Sciatic nerve (tissue), 2 donors: ENCODE measurements at regions not wholly inside any gene's neighbourhood (a gene's known extent, or its start where the extent isn't known, plus 50 kb on each side); places are given as distances from the start of the nearest gene placed in this dataset.
A peak's percentile ranks its signal among the peaks of the same experiment; 100 is the strongest.

ENCODE experiments used
- ATAC-seq: fragments of 200-7000 bp; cut with Tn5 transposase; one replicate; pipeline ENCODE4 v1.9.1; 2020; ENCODE audit warnings: mild to moderate bottlenecking, moderate library complexity
- DNase-seq: peaks from one replicate; pipeline ENCODE4 v3.0.0-alpha.2; 2020; ENCODE audit warnings: low spot score
- intact Hi-C: fragments of 100-400 bp; cut with DNase I; formaldehyde crosslinking; loops from one replicate; pipeline ENCODE4 v1.14.2; 2022
- donor health status: DM: no; HTN: no; CAD: no.
- donor health status: DM: no; HTN: no; CAD: no.

GRCh38 chrX:39398215-39398962 is 597.1 kb downstream of the MID1IP1 start:
- peak; percentile 75 for ATAC-seq
- intact Hi-C loops = no loop called here
- no peak for DNase-seq

- peak; percentile 70 for ATAC-seq
- peak; percentile 61 for DNase-seq
- intact Hi-C loops = no loop called here
These were observed 597.7 kb downstream of the MID1IP1 start for GRCh38 chrX:39398963-39399261.

GRCh38 chrX:39399387-39399786 is 598.1 kb downstream of the MID1IP1 start:
- peak; percentile 76 for ATAC-seq
- DNase-seq = no peak
- intact Hi-C loops = no loop called here

- no peak for DNase-seq
- intact Hi-C loops = no loop called here
- no peak for ATAC-seq
These were observed 600.3 kb downstream of the MID1IP1 start for GRCh38 chrX:39401483-39402110.

- intact Hi-C loops = no loop called here
These were observed 600.9 kb downstream of the MID1IP1 start for GRCh38 chrX:39402158-39402557.

GRCh38 chrX:39406799-39407198 is 605.5 kb downstream of the MID1IP1 start:
- intact Hi-C loops = no loop called here
- no peak for DNase-seq
- no peak for ATAC-seq

More at GRCh38 chrX:39402158-39402557, 600.9 kb downstream of the MID1IP1 start:
- DNase-seq (no peak), ATAC-seq (no peak)

GRCh38 chrX:39409246-39409917 is 608.1 kb downstream of the MID1IP1 start:
- no peak for ATAC-seq
- DNase-seq = no peak
- intact Hi-C loops = no loop called here

- DNase-seq (no peak), ATAC-seq (no peak)
- intact Hi-C loops = no loop called here
These were observed 613.1 kb downstream of the MID1IP1 start for GRCh38 chrX:39414290-39414854.

- no peak for ATAC-seq
- no peak for DNase-seq
- intact Hi-C loops = no loop called here
These were observed 615.4 kb downstream of the MID1IP1 start for GRCh38 chrX:39416547-39417260.

GRCh38 chrX:39418254-39418704 is 617.0 kb downstream of the MID1IP1 start:
- DNase-seq = no peak
- intact Hi-C loops = no loop called here

GRCh38 chrX:39418731-39419638 is 617.7 kb downstream of the MID1IP1 start:
- DNase-seq = no peak
- peak; percentile 55 for ATAC-seq
- intact Hi-C loops = no loop called here

More at GRCh38 chrX:39418254-39418704, 617.0 kb downstream of the MID1IP1 start:
- ATAC-seq = no peak

GRCh38 chrX:39421006-39421405 is 619.7 kb downstream of the MID1IP1 start:
- ATAC-seq = no peak
- intact Hi-C loops = no loop called here
- no peak for DNase-seq

GRCh38 chrX:39425124-39425806 is 624.0 kb downstream of the MID1IP1 start:
- no peak for ATAC-seq
- intact Hi-C loops = no loop called here
- DNase-seq = no peak

- DNase-seq = no peak
- intact Hi-C loops = no loop called here
- ATAC-seq = no peak
These were observed 624.8 kb downstream of the MID1IP1 start for GRCh38 chrX:39426101-39426500.

GRCh38 chrX:39427492-39427891 is 626.2 kb downstream of the MID1IP1 start:
- intact Hi-C loops = no loop called here
- ATAC-seq = peak; percentile 26
- no peak for DNase-seq

- no peak for DNase-seq
- intact Hi-C loops = no loop called here
- ATAC-seq = no peak
These were observed 626.6 kb downstream of the MID1IP1 start for GRCh38 chrX:39427906-39428305.

- DNase-seq = no peak
- ATAC-seq = no peak
- intact Hi-C loops = no loop called here
These were observed 629.3 kb downstream of the MID1IP1 start for GRCh38 chrX:39430551-39430950.

GRCh38 chrX:39431893-39432292 is 630.6 kb downstream of the MID1IP1 start:
- ATAC-seq (no peak), DNase-seq (no peak)
- intact Hi-C loops = no loop called here
